A204.1 (cell line): ENCODE measurements at regions not wholly inside any gene's neighbourhood (a gene's known extent, or its start where the extent isn't known, plus 50 kb on each side); places are given as distances from the start of the nearest gene placed in this dataset.

ENCODE experiments used
- FAIRE-seq: peaks from 2 replicates; lab custom pipeline; 2012; peaks lifted over from hg19 to GRCh38; lab: Jason Lieb, UNC

GRCh38 chr18:78914249-78914935 is 65.2 kb upstream of the SALL3 start:
- FAIRE-seq, result no peak

GRCh38 chr18:78915446-78916008 is 64.1 kb upstream of the SALL3 start:
- no peak for FAIRE-seq

- FAIRE-seq, result no peak
Measured at GRCh38 chr18:78918707-78919106, 60.9 kb upstream of the SALL3 start.

GRCh38 chr18:78919956-78920355 is 59.7 kb upstream of the SALL3 start:
- no peak for FAIRE-seq

GRCh38 chr18:78920456-78921138 is 59.0 kb upstream of the SALL3 start:
- no peak for FAIRE-seq

GRCh38 chr18:78922856-78923255 is 56.8 kb upstream of the SALL3 start:
- FAIRE-seq, result no peak

GRCh38 chr18:78924301-78924700 is 55.3 kb upstream of the SALL3 start:
- FAIRE-seq, result no peak

- FAIRE-seq, result no peak
Measured at GRCh38 chr18:78924786-78925540, 54.7 kb upstream of the SALL3 start.

GRCh38 chr18:78925557-78926242 is 53.9 kb upstream of the SALL3 start:
- no peak for FAIRE-seq

- no peak for FAIRE-seq
Measured at GRCh38 chr18:78926243-78926615, 53.4 kb upstream of the SALL3 start.

GRCh38 chr18:78927156-78927555 is 52.5 kb upstream of the SALL3 start:
- no peak for FAIRE-seq

GRCh38 chr18:78927616-78928015 is 52.0 kb upstream of the SALL3 start:
- no peak for FAIRE-seq

GRCh38 chr18:78928076-78928475 is 51.5 kb upstream of the SALL3 start:
- FAIRE-seq, result no peak

GRCh38 chr18:78929516-78929915 is 50.1 kb upstream of the SALL3 start:
- FAIRE-seq, result no peak
